Colonic mucosa (tissue), 4 donors: ENCODE measurements at regions not wholly inside any gene's neighbourhood (a gene's known extent, or its start where the extent isn't known, plus 50 kb on each side); places are given as distances from the start of the nearest gene placed in this dataset.

Source experiments
- DNase-seq: peaks from one replicate; pipeline ENCODE4 v3.0.0-alpha.2; 2020
- H3K27ac ChIP-seq: fragments of 200-600 bp; one replicate; pipeline ENCODE4 v1.8.0; 2021
- H3K27me3 ChIP-seq: fragments of 200-600 bp; one replicate; pipeline ENCODE4 v1.8.0; 2021
- H3K36me3 ChIP-seq: fragments of 200-600 bp; one replicate; pipeline ENCODE4 v1.8.0; 2021
- H3K4me1 ChIP-seq: fragments of 200-600 bp; one replicate; pipeline ENCODE4 v1.8.0; 2021; ENCODE audit warnings: mild to moderate bottlenecking
- H3K4me3 ChIP-seq: fragments of 200-600 bp; one replicate; pipeline ENCODE4 v1.8.0; 2021
- H3K9ac ChIP-seq, 2 donors: one replicate each; pipeline ENCODE4 v1.7.0; 2013; ENCODE audit warnings: control low read depth in 2 of 2, low read depth in 2 of 2, low read length in 2 of 2
- H3K9me3 ChIP-seq: fragments of 200-600 bp; one replicate; pipeline ENCODE4 v1.8.0; 2021
- CTCF ChIP-seq: fragments of 200-600 bp; IDR thresholded peaks from one replicate; pipeline ENCODE4 v1.8.0; 2022; ENCODE audit warnings: antibody characterized with exemption, mild to moderate bottlenecking
- intact Hi-C: fragments of 100-400 bp; cut with DNase I; formaldehyde crosslinking; loops from one replicate; pipeline ENCODE4 v1.14.1; 2022
- donor health status: healthy.
- donor health status: DM: no; HTN: no; CAD: no.
- donor health status: DM: no; HTN: no; CAD: no.

- no peaks in the 10 kb centered on the region for H3K9me3 ChIP-seq
- no peak overlapping the region for H3K9ac ChIP-seq
- intact Hi-C loops = no loop called here
- DNase-seq = no peak
- no peaks in the 10 kb centered on the region for H3K4me1 ChIP-seq
- no peaks in the 10 kb centered on the region for H3K27me3 ChIP-seq
- no peak for TF ChIP-seq CTCF
- no peak overlapping the region for H3K27ac ChIP-seq
- H3K36me3 ChIP-seq = no peaks in the 10 kb centered on the region
- no peak overlapping the region for H3K4me3 ChIP-seq
Observed at GRCh38 chr5:68446070-68446357, 230.5 kb downstream of the PIK3R1 start.

GRCh38 chr5:68446487-68446894, 230.9 kb downstream of the PIK3R1 start:
- Histone ChIP-seq H3K4me3 (no peak overlapping the region), H3K9ac (no peak overlapping the region), H3K36me3 (no peaks in the 10 kb centered on the region), H3K27ac (no peak overlapping the region), H3K9me3 (no peaks in the 10 kb centered on the region), H3K27me3 (no peaks in the 10 kb centered on the region), H3K4me1 (no peaks in the 10 kb centered on the region)
- DNase-seq = no peak
- no peak for TF ChIP-seq CTCF
- intact Hi-C loops = no loop called here

GRCh38 chr5:68447136-68447929, 231.8 kb downstream of the PIK3R1 start:
- no peak for DNase-seq
- intact Hi-C loops = no loop called here
- no peak overlapping the region for H3K27ac ChIP-seq

GRCh38 chr5:68449380-68449779, 233.8 kb downstream of the PIK3R1 start:
- intact Hi-C loops = no loop called here
- no peak for TF ChIP-seq CTCF
- no peak overlapping the region for H3K27ac ChIP-seq

More at GRCh38 chr5:68447136-68447929, 231.8 kb downstream of the PIK3R1 start:
- Histone ChIP-seq H3K27me3 (no peaks in the 10 kb centered on the region), H3K4me1 (no peaks in the 10 kb centered on the region), H3K9me3 (no peaks in the 10 kb centered on the region), H3K9ac (no peak overlapping the region), H3K4me3 (no peak overlapping the region), H3K36me3 (no peaks in the 10 kb centered on the region)
- no peak for TF ChIP-seq CTCF

GRCh38 chr5:68450245-68450852, 234.8 kb downstream of the PIK3R1 start:
- Histone ChIP-seq H3K36me3 (no peaks in the 10 kb centered on the region), H3K4me1 (no peaks in the 10 kb centered on the region), H3K9ac (no peak overlapping the region), H3K4me3 (no peak overlapping the region), H3K9me3 (no peaks in the 10 kb centered on the region), H3K27ac (no peak overlapping the region), H3K27me3 (no peaks in the 10 kb centered on the region)
- no peak for TF ChIP-seq CTCF
- intact Hi-C loops = no loop called here
- no peak for DNase-seq

More at GRCh38 chr5:68449380-68449779, 233.8 kb downstream of the PIK3R1 start:
- no peaks in the 10 kb centered on the region for H3K4me1 ChIP-seq
- no peaks in the 10 kb centered on the region for H3K9me3 ChIP-seq
- no peak overlapping the region for H3K4me3 ChIP-seq
- H3K9ac ChIP-seq = no peak overlapping the region
- DNase-seq = no peak
- H3K36me3 ChIP-seq = no peaks in the 10 kb centered on the region
- H3K27me3 ChIP-seq = no peaks in the 10 kb centered on the region
